ENCODE measurements at regions not wholly inside any gene's neighbourhood (a gene's known extent, or its start where the extent isn't known, plus 50 kb on each side); places are given as distances from the start of the nearest gene placed in this dataset.

- TF ChIP-seq, protein P1, sequence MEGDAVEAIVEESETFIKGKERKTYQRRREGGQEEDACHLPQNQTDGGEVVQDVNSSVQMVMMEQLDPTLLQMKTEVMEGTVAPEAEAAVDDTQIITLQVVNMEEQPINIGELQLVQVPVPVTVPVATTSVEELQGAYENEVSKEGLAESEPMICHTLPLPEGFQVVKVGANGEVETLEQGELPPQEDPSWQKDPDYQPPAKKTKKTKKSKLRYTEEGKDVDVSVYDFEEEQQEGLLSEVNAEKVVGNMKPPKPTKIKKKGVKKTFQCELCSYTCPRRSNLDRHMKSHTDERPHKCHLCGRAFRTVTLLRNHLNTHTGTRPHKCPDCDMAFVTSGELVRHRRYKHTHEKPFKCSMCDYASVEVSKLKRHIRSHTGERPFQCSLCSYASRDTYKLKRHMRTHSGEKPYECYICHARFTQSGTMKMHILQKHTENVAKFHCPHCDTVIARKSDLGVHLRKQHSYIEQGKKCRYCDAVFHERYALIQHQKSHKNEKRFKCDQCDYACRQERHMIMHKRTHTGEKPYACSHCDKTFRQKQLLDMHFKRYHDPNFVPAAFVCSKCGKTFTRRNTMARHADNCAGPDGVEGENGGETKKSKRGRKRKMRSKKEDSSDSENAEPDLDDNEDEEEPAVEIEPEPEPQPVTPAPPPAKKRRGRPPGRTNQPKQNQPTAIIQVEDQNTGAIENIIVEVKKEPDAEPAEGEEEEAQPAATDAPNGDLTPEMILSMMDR (IDR thresholded peaks at IDR 0.05) = no peak
- TF ChIP-seq POLR2A (IDR thresholded peaks at IDR 0.05) = no peak
These were observed 774.3 kb downstream of the FAM181B start for GRCh38 chr11:81959341-81959740.

All from adrenal gland (tissue), 5 donors.